ENCODE measurements at regions not wholly inside any gene's neighbourhood (a gene's known extent, or its start where the extent isn't known, plus 50 kb on each side); places are given as distances from the start of the nearest gene placed in this dataset.

DNA sequence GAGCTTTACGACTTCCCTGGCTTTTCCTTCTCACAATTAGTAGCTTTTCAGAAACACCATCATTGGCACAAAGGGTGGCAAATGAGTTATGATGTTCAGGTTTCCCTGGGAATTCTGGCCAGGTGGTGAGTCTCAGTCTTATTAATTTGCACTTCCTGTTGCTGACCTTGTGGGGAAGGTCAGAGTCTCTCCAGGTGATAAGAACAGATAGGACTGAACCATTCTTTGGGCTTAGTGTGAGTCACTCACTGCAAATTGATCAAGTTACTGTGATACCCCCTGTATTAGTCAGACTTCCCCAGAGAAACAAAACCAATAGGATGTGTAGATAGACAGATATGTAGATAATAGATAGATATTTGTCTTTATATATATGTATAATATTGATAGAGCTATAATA lies 53.8 kb upstream of the RANBP3L start:
- dilution Hi-C loops (cut with MboI; ENCODE audit: extremely low pct_ligation_motif_present, low sequenced_read_pairs) = no loop called here
- Histone ChIP-seq H2AFZ (ENCODE audit: control insufficient read depth, low read length) (no peak overlapping the region), H3K9me3 (ENCODE audit: control insufficient read depth, low read depth, low read length) (no peaks in the 10 kb centered on the region), H3K79me2 (ENCODE audit: control insufficient read depth, insufficient read depth, low read length) (no peaks in the 10 kb centered on the region), H3K4me3 (ENCODE audit: control insufficient read depth in 2 of 3, extremely low read depth in 1 of 3, insufficient read depth in 2 of 3, low read depth in 1 of 3, low read length in 3 of 3) (no peak overlapping the region), H3K27ac (ENCODE audit: control insufficient read depth, insufficient read depth, low read length) (no peak overlapping the region), H3K27me3 (ENCODE audit: control insufficient read depth, extremely low read depth, insufficient read depth, low read length) (no peaks in the 10 kb centered on the region), H3K36me3 (ENCODE audit: control insufficient read depth in 2 of 2, extremely low read depth in 1 of 2, insufficient read depth in 2 of 2, low read length in 2 of 2) (no peaks in the 10 kb centered on the region), H3K4me2 (ENCODE audit: control insufficient read depth, extremely low read depth, insufficient read depth, low read depth, low read length) (no peak overlapping the region), H4K20me1 (ENCODE audit: control insufficient read depth, extremely low read depth, insufficient read depth, low read length) (no peaks in the 10 kb centered on the region), H3K9ac (ENCODE audit: control insufficient read depth, extremely low read depth, insufficient read depth, low read length) (no peak overlapping the region), H3K4me1 (ENCODE audit: control insufficient read depth, extremely low read depth, insufficient read depth, low read length) (peaks cover 5% of the 10 kb centered on the region), H3K9me1 (ENCODE audit: control insufficient read depth, extremely low read depth, insufficient read depth, low read length) (no peaks in the 10 kb centered on the region)
- no peak for FAIRE-seq
- TF ChIP-seq CTCF (optimal IDR thresholded peaks at IDR 0.05 in 1 of 3, IDR thresholded peaks at IDR 0.05 in 1 of 3, conservative IDR thresholded peaks at IDR 0.05 in 1 of 3; ENCODE audit: extremely low read depth in 1 of 3, insufficient read depth in 2 of 3, low read length in 3 of 3) (no peak), EZH2 (IDR thresholded peaks at IDR 0.05; ENCODE audit: low read length) (no peak)
- no peak for DNase-seq (ENCODE audit: low read depth, low spot score)

DNA sequence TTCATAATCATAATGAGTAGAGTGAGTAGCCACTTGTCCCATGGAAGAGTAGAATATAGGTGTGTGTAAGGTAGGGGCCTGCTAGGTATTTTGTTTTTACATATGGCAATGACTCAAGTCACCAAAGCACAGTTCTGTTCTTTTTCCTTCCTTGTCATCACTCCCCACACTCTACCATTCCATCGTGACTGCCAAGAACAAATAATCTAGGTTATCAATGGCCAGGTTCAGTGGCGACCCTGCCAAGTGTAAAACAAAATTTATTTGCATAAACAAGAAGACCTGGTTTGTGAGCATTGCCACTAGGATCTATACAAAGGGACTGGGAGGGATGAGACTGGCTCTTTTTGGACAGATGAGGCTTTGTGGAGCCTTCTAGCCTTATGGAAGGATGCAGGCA lies 55.2 kb upstream of the RANBP3L start:
- H3K4me3 ChIP-seq (ENCODE audit: control insufficient read depth in 2 of 3, extremely low read depth in 1 of 3, insufficient read depth in 2 of 3, low read depth in 1 of 3, low read length in 3 of 3) = no peak overlapping the region
- H3K27me3 ChIP-seq (ENCODE audit: control insufficient read depth, extremely low read depth, insufficient read depth, low read length) = no peaks in the 10 kb centered on the region
- H3K9me3 ChIP-seq (ENCODE audit: control insufficient read depth, low read depth, low read length) = no peaks in the 10 kb centered on the region
- no peaks in the 10 kb centered on the region for H3K9me1 ChIP-seq (ENCODE audit: control insufficient read depth, extremely low read depth, insufficient read depth, low read length)
- no peak overlapping the region for H3K27ac ChIP-seq (ENCODE audit: control insufficient read depth, insufficient read depth, low read length)
- FAIRE-seq (no peak), DNase-seq (ENCODE audit: low read depth, low spot score) (no peak)
- no peaks in the 10 kb centered on the region for H3K79me2 ChIP-seq (ENCODE audit: control insufficient read depth, insufficient read depth, low read length)
- dilution Hi-C loops (cut with MboI; ENCODE audit: extremely low pct_ligation_motif_present, low sequenced_read_pairs) = no loop called here
- H3K9ac ChIP-seq (ENCODE audit: control insufficient read depth, extremely low read depth, insufficient read depth, low read length) = no peak overlapping the region
- H3K36me3 ChIP-seq (ENCODE audit: control insufficient read depth in 2 of 2, extremely low read depth in 1 of 2, insufficient read depth in 2 of 2, low read length in 2 of 2) = no peaks in the 10 kb centered on the region
- no peak overlapping the region for H2AFZ ChIP-seq (ENCODE audit: control insufficient read depth, low read length)
- H4K20me1 ChIP-seq (ENCODE audit: control insufficient read depth, extremely low read depth, insufficient read depth, low read length) = no peaks in the 10 kb centered on the region
- TF ChIP-seq EZH2 (IDR thresholded peaks at IDR 0.05; ENCODE audit: low read length) (no peak), CTCF (optimal IDR thresholded peaks at IDR 0.05 in 1 of 3, IDR thresholded peaks at IDR 0.05 in 1 of 3, conservative IDR thresholded peaks at IDR 0.05 in 1 of 3; ENCODE audit: extremely low read depth in 1 of 3, insufficient read depth in 2 of 3, low read length in 3 of 3) (no peak)
- H3K4me2 ChIP-seq (ENCODE audit: control insufficient read depth, extremely low read depth, insufficient read depth, low read depth, low read length) = no peak overlapping the region
- peaks cover 5% of the 10 kb centered on the region for H3K4me1 ChIP-seq (ENCODE audit: control insufficient read depth, extremely low read depth, insufficient read depth, low read length)

Data from keratinocyte (primary cell).